GM12872 (cell line): ENCODE measurements at regions not wholly inside any gene's neighbourhood (a gene's known extent, or its start where the extent isn't known, plus 50 kb on each side); places are given as distances from the start of the nearest gene placed in this dataset.

Experiments
- TF ChIP-seq, protein P1 (sequence below): IDR thresholded peaks from 3 replicates; pipeline ENCODE4 v1.5.1; 2011; ENCODE audit warnings: low read depth, mild to moderate bottlenecking, low read length, moderate library complexity; ENCODE audit not compliant: insufficient read depth

GRCh38 chr1:59165353-59165752 lies 131.5 kb upstream of the FGGY start:
- TF ChIP-seq, protein P1, sequence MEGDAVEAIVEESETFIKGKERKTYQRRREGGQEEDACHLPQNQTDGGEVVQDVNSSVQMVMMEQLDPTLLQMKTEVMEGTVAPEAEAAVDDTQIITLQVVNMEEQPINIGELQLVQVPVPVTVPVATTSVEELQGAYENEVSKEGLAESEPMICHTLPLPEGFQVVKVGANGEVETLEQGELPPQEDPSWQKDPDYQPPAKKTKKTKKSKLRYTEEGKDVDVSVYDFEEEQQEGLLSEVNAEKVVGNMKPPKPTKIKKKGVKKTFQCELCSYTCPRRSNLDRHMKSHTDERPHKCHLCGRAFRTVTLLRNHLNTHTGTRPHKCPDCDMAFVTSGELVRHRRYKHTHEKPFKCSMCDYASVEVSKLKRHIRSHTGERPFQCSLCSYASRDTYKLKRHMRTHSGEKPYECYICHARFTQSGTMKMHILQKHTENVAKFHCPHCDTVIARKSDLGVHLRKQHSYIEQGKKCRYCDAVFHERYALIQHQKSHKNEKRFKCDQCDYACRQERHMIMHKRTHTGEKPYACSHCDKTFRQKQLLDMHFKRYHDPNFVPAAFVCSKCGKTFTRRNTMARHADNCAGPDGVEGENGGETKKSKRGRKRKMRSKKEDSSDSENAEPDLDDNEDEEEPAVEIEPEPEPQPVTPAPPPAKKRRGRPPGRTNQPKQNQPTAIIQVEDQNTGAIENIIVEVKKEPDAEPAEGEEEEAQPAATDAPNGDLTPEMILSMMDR = no peak

- TF ChIP-seq, protein P1 = no peak
Measured at GRCh38 chr1:59169703-59170102, 127.2 kb upstream of the FGGY start.

DNA sequence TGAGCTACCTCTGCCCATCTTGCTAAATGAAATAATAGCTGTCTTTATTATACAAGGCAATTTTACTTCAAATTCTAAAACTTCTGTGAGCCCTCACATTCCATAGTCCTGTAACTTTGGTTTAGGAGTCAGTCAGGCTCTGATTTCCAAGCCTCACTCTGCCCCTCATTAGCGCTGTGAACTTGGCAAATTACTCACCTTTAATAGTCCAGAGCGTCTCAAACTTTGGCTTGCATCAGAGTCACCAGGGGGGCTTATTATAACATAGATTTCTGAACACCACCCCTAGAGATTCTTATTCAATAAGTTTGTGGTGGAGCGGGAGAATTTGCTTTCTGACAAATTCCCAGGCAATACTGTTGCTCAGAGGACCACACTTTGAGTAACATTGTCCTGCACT lies 126.2 kb upstream of the FGGY start:
- TF ChIP-seq, protein P1 = no peak

GRCh38 chr1:59171788-59172187 lies 125.1 kb upstream of the FGGY start:
- TF ChIP-seq, protein P1 = no peak

- TF ChIP-seq, protein P1 = no peak
Measured at GRCh38 chr1:59172693-59173092, 124.2 kb upstream of the FGGY start.

- TF ChIP-seq, protein P1 = no peak
Measured at GRCh38 chr1:59173721-59174120, 123.2 kb upstream of the FGGY start.

DNA sequence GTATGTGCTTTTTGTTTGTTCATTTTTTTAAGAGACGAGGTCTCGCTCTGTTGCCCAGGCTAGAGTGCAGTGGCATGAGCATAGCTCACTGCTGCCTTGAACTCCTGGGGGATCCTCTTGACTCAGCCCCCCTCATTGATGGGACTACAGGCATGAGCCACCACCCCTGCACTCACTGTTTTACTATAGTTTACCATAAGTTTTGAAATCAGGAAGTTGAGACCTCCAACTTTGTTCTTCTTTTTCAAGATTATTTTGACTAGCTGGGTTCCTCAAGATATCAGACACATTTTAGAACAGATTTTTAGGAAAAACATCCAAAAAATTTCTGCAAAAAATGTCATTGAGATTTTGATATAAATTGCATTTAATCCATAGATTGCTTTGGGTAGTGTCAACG lies 120.4 kb upstream of the FGGY start:
- TF ChIP-seq, protein P1 = no peak

- TF ChIP-seq, protein P1 = no peak
Measured at GRCh38 chr1:59177756-59178155, 119.1 kb upstream of the FGGY start.
